Hepatic stellate cell (primary cell): ENCODE measurements at regions not wholly inside any gene's neighbourhood (a gene's known extent, or its start where the extent isn't known, plus 50 kb on each side); places are given as distances from the start of the nearest gene placed in this dataset.

ENCODE experiments used
- DNase-seq: peaks from one replicate; pipeline ENCODE4 v3.0.0; 2011; ENCODE audit warnings: low spot score

DNA sequence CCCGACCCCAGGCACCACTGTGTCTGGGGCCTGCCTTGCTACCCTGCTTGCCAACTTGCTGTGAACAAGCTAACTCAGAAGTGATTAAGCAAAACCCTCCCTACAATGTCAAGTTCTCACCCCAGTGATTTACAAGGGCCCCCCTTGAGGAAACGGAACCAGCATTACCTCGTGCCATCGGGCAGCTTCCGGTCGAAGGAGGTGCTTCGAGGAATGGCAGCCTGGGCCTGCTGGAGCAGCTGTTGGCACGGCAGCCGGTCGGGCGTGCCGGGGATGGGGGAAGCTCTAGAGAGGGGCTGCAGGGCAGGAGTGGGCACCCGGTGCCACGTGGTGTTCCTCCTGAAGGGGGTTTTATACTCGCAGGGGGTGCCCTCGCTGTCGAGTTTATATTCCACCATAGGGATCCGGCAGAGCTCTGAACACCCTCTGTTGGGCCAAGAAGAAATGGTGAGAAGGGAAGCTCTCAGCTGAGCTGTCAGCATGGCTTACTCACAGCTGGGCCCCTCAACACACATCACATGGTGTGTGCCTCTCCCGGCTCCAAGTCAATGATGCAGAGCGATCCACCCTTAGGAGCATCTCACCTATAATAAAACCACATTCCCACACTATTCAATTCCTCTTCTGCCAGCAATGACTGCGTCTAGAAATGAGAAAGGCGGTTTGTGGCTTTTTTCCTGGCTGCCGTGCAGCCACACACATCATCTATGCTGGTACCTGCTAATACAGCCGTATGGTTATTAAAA lies 184.4 kb downstream of the SIPA1L2 start:
- no peak for DNase-seq

DNA sequence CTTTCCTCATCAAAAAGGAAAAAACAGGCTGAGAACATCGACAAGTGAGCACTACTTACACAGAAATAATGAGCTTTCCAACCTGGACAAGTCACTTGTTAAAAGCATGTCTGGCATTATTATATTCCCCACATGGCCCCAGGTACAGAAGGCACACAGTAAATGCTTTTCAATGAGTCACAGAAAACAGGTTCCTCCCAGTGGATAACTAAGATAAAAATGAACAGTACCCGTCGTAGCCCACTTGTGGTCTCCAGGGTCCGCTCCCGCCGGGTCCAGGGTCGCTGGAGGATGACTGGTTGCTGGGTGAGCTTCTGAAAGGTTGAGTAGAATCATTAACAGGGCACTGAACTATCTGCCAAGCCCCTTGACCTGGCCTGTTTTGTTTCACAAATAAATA lies 186.6 kb downstream of the SIPA1L2 start:
- no peak for DNase-seq

DNA sequence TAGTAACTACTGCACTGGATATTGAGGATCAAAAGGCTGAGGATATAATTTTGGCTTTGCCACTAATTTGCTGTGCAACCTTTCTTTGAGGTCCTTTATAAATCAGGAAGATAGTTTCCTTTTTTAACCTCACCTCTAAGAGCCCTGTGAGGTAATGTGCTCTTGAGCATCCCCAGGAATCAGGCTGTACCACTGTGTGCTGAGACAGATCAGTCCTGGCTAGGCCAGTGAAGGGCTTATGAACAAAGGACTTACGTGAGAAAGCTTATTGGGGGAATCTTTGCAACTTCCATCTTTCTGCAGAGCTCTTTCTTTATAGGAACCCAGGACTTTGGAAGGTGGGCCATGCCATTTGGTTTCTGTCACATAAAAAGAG lies 188.9 kb downstream of the SIPA1L2 start:
- no peak for DNase-seq

DNA sequence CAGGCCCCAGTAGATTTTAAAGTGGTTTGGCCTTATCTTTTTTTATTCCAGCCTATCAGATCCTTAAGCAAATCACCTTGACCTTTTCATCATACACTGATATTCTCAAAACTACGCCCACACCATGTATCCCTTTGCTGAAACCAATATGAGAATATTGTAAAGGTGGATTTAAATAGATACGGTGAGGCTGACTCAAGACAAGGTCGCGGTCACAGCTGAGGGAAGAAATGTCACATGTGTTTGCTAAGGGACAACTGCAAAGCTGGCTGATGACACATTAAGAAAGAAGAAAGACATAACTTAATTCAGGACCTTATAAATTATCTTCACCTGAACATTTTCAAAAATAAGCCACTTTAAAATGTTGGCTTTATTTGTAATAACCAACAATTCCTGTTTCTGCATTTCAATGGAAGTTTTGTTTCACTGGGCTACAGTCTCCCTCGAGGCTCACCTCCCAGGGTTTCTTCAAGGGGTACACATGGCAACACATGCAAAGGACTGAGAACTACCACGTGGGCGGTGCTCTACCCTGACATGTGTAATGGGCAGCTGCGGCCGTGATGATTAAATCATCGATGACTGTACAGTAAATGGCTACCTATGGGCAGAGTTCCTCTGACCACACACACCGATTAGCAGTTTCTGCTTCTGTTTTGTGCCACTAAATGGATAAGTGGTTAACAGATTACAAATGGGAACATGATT lies 189.5 kb downstream of the SIPA1L2 start:
- DNase-seq, result no peak

DNA sequence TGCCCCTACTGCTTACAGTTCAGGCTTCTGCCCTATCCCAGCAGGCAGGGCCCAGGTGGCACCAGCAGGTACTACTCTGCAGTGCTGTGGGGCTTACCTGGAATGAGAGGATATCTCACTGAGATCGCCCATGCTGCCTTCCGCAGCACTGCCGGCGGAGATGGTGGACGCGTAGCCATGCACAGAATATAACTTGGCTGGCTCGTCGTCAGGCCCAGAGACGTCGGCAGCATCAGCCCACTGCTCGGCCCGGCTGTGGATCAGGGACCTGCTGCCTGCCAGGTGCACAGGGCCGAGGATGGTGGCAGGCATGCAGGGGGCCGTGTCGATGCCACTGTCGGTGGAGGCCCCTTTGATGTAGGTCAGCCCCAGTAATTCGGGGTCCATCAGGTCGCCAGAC lies 190.9 kb downstream of the SIPA1L2 start:
- DNase-seq, result no peak

DNA sequence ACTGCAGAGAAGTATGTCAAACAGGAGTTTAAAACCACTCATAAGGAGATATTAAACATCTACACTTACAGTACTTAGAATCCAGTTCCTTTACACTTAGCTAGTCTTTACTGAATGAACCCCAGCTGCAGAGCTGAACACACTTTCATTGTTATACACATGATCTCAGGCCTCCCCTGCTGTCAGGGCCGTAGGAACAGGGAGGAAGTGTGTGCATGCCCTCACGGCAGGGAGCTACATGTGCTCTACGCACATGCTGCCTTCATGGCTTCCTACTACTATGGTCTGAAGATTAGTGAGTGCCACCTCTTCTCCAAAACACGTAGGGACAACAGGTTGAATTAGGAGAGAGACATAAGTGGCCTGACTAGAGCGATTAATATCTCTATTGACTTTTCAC lies 191.5 kb downstream of the SIPA1L2 start:
- DNase-seq, result no peak

DNA sequence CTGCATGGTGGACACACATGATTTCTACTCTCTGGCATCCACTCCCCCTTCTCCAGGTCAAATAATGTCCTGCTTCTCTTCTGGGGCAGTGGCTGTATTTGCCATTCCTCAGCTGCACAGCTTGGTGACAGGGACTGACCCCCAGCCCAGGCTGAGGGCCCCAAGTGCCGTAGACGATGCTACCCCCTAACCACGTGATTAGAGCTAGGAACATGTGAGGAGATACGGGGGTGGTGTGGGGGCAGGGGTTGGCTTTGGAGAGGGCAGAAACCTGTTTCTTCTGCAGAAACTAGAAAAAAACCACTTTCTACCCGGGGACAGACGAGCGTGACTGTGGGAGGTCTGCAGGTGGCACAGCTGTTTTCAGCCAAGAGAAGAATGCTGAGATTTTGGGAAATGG lies 192.4 kb downstream of the SIPA1L2 start:
- no peak for DNase-seq

DNA sequence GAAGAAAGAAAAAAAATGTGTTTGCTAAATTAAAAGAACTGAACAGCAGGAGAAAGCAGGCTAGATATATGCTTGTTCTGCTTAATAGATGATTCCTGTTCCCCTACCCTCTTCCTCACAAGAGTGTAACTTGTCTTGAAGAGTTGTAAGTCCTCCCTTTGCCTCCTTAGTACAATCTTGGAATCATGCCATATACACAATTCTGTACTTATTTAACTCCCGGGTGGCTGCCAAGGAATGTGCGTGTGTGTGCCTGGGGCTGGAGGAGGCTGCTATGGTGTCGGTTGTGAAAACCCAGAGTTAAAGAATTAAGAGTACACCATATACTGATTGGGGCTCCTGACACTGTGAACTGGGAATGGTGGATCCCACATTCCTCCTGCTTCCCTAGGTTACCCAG lies 194.2 kb downstream of the SIPA1L2 start:
- DNase-seq, result no peak

DNA sequence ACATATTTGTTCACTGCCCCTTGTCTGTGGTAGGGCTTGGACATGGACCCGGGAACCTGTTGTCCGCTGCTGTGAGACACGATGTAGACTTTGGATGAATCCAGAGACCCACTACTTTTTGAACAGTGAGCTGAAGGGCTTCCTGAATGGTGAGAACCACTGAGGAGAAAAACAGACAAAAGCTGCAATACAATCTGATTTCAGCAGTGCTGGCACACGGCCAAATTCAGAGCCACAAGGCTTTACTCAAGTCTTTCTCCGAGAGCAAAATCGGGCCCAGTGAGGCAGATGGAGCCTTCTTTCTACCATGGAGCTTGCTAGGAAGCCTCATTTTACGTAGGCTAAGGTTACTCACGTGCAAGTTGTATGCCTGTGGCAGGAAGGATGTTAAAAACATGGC lies 197.6 kb downstream of the SIPA1L2 start:
- no peak for DNase-seq

DNA sequence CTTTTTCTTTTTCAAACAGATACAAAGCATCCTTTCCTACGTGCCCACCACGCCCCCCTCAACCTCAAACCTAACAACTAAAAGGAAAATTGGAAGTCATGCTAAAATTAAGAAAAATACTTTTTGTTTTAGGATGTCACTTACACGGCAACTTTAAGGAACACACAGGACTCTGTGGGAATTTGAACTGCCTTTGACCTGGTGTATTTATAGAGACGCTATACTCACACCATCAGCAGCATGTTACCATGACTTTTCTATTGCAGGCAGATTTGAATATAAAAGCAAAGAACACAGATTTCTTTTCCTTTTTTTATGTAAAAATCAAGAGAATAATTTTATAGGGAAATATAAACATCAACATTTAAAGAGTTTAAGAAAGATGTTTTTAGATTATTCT lies 198.2 kb downstream of the SIPA1L2 start:
- no peak for DNase-seq

DNA sequence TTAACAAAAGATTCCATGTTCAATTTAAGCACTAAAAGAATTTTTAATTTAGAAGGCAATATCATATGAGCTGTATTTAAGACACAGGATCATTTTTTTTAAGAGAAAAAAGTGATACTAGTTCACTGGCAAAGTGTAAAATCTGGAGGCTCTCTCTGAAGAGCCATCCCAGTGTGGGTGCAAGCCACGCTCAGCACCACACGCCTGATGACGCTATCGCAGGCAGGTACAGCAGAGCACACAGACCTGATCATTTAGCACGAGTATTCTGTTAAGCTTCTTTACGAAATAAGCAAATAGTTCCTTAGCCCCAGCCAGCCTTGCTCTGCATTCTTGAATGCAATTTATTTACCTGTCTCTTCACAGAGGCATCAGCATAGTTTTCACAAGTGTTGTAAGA lies 198.6 kb downstream of the SIPA1L2 start:
- DNase-seq, result no peak

DNA sequence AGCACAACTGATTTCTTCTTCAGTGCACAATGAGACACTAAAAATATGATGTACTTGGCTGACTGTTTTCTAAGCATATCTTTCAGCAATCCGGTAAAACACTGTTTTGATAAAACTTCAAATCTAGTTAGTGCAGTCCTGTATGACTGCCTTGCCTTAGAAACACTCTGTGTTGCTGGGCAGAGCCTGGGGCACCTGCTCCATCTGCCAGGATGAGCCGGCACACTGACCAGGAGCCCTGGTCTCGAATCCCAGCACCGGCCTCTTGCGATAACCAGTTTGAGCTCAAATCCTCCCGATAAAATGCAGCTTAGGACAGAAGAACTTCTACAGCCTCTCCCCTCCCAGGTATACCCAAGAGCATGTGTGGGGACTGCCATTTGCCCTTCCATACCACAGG lies 199.5 kb downstream of the SIPA1L2 start:
- no peak for DNase-seq

DNA sequence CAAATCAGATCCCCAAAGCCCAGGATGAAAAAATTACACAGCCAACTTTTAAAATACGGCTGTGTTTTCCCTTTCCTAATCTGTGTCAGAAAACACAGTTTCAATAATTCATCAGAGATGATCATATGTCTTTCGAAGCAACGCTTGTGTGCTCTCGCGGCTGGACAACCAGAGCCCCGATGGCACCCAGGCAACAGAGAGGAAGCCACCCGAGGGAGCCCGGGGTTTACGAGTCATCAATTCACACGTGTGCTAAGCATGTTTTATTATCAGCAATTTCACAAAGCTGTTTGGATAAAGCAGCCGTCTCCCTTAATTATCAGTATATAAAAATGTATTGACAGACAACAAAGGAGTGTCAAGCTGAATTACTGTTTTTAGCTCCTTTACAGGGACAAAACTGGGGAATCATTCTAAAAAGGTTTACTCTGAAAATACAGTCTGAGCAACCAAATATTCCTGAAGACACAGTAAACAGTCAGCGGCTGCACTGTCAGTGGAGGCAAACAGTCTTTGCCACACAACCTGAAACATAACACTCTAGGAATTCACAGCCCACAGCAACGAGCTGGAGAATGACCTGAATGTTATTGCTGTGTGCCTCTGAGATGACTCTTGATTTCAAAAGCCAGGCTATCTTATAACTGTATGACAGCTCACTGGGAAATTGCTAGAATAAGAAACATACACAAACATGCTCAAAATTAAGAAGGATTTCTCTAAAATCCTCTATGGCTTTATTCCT lies 201.0 kb downstream of the SIPA1L2 start:
- DNase-seq, result peak; percentile 42

DNA sequence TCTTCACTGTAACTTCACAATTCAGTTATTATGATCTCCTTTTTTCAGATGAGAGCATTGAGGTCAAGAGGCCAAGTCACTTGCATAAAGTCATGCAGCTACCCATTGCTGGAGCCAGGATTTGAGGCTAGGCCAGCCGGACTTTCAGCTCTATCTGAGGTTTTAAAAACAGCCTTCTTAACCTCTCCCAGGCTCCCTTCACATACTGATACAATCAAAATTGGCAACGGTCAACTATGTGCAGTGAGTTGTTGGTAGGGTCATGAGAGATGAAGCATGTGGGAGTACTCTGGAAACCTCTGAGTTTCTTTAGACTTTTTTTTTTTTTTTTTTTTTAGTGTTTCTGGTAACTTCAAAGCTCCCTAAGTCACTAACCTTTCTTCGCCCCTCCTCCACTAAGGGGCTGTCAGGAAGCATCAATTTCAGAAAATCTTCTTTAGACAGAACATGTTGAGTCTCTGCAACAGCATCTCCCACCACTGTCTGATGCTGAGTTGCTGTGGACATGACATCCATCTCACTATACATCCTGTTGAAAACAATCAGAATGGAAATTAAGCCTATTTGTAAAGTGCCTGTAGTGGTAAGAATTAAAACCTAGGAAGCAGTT lies 201.8 kb downstream of the SIPA1L2 start:
- DNase-seq, result no peak

DNA sequence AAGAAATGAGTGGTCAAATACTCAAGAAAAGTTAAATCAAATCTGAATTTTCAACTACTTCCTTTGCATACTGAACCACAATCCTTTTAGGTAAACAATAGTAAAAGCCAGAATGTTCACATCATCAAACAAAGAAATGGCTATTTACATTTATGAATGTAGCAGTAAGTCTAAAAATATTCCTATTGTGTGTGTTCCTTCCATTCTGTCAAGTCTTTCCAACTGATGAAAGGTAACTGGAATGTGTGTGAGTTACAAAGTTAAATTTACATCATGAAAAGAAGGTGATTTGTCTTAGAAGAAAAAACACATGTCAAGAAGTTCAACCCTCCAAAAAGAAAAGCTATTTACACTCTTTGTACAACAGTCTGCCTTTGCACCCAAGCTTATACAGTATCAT lies 203.1 kb downstream of the SIPA1L2 start:
- no peak for DNase-seq

DNA sequence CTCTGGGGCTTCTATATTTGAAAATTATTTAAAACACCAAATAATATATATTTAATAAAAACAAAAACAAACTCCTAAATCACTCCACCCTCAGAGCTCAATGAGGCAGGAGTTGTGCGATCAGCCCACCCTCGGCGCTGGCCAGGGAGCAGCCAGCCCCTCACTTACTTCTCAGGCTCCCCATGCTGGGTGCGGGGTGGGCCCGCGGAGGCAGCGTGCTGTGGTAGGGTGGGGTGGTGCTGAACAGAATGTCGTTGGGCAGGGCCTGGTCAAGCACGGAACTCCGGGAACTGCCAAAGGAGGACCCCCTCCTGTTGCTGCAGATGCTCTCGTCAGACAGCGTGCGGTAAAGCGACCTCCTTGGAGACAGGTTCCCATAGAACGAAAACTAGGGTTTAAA lies 204.5 kb downstream of the SIPA1L2 start:
- DNase-seq, result no peak

DNA sequence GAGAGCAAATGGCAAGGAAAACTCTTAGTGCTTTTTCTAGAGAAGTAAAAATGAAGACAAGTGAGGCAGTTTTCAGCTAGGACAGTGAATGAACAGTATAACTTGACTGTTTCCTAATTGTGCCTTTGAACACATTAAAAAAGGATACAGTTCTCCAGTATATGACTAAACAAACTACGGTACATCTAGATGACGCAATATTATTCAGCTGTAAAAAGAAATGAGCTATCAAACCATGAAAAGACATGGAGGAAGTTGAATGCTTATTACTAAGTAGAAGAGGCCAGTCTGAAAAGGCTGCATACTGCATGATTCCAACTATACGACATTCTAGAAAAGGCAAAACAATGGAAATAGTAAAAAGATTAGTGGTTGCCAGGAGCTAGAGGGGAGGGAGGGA lies 206.3 kb downstream of the SIPA1L2 start:
- no peak for DNase-seq

DNA sequence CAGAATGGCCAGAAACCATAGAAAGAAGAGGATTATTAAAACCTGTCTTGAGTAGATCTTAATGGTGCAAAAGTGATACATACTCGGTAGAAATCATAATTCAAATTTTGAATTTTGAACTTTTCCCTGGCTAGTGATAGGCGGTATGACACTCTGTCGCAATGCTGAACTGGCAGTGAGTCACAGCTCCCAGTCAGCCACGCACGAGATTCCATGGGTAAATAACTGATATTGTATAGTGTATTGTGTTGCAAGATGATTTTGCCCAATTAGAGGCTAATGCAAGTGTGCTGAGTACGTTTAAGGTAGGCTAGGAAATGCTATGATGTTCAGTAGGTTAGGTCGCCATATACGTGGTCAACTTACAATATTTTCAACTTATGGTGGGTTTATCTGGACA lies 207.0 kb downstream of the SIPA1L2 start:
- no peak for DNase-seq

DNA sequence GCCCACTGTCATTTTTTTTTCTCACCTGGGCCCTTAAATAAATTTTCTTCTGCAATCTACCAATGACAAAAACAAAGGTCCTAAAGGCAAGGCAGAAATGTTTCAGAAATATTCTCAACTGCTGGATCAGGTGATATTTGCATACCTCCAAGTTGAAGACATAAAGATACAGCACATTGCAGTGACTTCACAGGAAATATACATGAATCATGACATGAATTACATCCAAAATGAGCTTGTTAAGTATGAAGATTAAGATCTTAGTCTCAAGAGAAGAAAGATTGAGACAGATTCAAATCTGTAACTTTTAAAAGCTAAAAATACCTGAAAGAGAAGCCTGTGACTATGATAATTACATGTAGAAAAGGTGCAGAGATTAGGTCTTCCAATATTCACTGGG lies 207.8 kb downstream of the SIPA1L2 start:
- DNase-seq, result no peak

DNA sequence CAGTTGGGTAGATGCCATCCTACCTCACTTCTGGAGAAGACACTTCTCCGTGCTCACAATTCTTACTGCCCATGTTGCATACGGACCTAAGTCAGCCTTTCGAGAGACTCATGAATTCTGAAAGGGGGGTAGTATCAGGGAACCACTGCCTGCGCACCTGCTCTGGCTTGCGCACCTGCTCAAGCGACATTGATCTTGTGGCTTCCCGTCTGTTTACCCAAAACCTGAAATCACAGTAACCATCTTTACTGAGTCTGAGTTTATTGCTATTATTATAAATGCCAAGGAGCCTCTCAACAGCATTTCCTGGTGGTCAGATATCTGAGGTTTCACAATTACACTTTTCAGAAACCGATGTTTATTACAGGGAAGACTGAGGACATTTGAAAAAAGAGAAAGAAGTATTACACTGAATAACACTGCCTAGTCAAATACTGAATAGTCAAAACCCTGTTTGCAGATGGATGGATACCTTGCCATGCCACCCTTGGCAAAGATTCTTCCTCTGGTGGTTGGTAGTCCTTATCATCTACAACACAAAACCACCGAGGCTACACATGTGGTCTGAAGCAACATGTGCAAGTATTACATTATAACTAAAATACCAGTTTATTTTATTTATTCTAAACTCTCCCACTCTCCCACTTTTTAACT lies 208.7 kb downstream of the SIPA1L2 start:
- DNase-seq, result no peak

DNA sequence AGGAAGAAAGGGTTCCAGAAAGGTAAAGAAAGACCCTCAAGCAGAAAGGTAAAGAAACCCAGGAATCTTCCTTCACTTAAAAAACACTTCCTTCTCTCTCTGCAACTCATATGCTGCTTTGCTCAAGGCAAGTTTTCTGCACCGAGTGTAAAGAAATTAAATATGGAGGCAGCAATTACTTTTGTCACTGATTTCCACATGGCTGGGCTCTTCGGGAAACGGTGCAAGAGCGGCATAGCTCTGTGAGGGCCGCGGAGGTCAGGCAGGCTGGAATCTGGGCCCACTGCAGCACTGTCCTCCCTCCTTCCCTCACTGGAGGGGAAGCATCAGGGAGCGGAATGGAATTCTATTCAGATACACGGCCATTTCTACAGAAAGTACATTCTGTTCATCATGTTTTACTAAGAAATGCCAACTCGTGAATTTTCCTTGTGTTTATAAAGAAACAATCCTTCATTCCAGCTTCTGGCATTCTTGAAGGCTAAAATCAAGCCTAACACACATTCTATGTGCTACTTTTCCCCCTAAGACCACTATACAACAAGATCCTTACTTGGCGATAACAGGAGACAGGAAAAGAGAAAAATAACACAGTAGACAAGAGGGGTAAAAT lies 212.2 kb downstream of the SIPA1L2 start:
- DNase-seq, result no peak

DNA sequence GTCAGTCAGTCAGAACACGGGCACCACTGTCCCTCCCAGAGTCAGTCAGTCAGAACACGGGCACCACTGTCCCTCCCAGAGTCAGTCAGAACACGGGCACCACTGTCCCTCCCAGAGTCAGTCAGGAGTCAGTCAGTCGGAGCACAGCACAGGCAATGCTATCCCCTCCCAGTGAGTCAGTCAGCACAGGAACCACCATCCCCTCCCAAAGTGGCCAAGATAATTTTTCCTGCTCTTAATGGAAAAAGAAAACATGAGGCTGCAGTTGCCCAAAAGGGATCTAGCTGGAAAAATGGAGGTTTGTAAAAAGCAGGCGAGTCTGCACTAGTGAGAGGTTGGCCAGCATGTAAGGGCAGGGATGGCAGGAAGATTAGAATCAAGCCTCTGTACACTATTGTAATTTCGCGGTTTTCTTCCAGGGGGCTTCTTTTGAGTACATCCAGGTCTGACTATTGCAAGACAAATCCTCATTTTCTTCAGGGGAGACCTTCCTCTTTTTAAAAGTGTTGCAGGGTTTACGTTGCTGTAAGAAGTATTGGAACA lies 213.8 kb downstream of the SIPA1L2 start:
- no peak for DNase-seq
